ENCODE measurements at regions not wholly inside any gene's neighbourhood (a gene's known extent, or its start where the extent isn't known, plus 50 kb on each side); places are given as distances from the start of the nearest gene placed in this dataset.

DNA sequence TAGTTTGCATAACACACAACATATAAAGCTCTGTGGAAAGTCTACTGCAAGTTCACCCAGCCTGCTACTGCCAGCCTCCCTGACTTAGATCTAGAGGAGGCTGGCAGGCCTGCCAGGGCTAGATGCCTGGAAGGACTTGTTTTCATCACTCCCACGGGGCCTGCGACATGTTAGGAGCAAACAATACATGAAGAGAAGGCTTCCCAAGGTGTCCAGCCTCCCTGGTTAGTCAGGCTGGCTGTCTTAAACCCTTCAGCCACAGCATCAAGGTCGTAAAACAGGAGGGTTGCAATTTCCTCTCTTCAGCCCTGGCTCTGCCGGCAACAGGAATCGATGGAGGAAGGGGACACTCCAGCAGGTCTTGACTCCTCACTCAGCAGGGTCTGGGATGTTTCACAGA, 104.5 kb downstream of the NGF start:
- Histone ChIP-seq H3K4me3 (ENCODE audit: insufficient read length, low read depth) (no peak overlapping the region), H3K9me3 (ENCODE audit: insufficient read depth, low read length) (peaks cover 21% of the 10 kb centered on the region), H3K36me3 (ENCODE audit: insufficient read depth, insufficient read length, low read length) (no peaks in the 10 kb centered on the region), H3K27me3 (ENCODE audit: insufficient read depth, insufficient read length) (no peaks in the 10 kb centered on the region), H3K9ac (ENCODE audit: insufficient read length, low read depth) (no peak overlapping the region), H3K4me1 (ENCODE audit: insufficient read depth, insufficient read length) (no peaks in the 10 kb centered on the region)
- no peak for TF ChIP-seq SUZ12 (IDR thresholded peaks at IDR 0.05; ENCODE audit: extremely low read depth, insufficient read depth, insufficient read length)
- TF ChIP-seq YY1 (IDR thresholded peaks at IDR 0.05; ENCODE audit: insufficient read depth, insufficient read length): no peak
- no peak for TF ChIP-seq ZNF274 (IDR thresholded peaks at IDR 0.05; ENCODE audit: low read depth, low read length)
- no peak for DNase-seq (ENCODE audit: low read depth, low spot score)

DNA sequence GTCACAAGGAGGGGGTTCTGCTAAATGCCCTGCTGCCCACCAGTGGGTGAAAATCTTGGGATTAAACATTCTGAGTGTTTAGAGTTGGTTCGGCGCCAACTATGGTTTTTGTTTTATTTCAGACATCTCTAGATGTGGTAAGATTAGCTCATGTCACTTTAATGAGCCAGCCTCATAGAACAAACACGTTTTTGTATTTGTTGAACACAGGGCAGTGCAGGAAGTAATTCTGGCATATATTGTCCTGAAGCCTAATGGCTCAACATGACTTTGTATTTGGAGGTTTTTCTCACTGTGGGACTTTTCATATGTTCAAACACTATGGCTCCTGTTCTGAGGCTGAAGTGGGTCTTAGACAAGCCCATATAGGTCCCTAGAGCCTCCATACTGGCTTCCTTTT, 107.8 kb downstream of the NGF start:
- Histone ChIP-seq H3K27me3 (ENCODE audit: insufficient read depth, insufficient read length) (no peaks in the 10 kb centered on the region), H3K4me3 (ENCODE audit: insufficient read length, low read depth) (no peak overlapping the region), H3K36me3 (ENCODE audit: insufficient read depth, insufficient read length, low read length) (no peaks in the 10 kb centered on the region), H3K4me1 (ENCODE audit: insufficient read depth, insufficient read length) (no peaks in the 10 kb centered on the region), H3K9me3 (ENCODE audit: insufficient read depth, low read length) (no peaks in the 10 kb centered on the region), H3K9ac (ENCODE audit: insufficient read length, low read depth) (no peak overlapping the region)
- no peak for TF ChIP-seq ZNF274 (IDR thresholded peaks at IDR 0.05; ENCODE audit: low read depth, low read length)
- TF ChIP-seq SUZ12 (IDR thresholded peaks at IDR 0.05; ENCODE audit: extremely low read depth, insufficient read depth, insufficient read length): no peak
- no peak for DNase-seq (ENCODE audit: low read depth, low spot score)

DNA sequence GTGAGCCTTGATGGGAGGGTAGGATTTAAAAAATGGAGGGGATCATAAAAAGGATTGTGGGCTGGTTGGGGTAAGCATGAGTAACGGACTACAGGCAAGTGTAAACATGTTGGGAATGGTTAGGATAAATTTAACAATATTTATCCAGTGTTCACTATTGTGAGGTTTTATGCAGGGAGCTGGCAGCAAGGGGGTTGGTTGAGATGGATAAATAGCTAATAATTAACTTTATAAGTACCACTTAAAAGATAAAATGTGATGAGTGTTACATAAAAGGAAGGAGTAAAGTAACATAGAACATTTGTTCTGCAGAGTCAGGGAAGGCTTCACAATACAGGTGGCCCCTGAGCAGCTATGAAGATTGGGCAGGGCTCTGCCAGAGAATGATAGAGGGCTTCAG, 109.0 kb downstream of the NGF start:
- Histone ChIP-seq H3K4me3 (ENCODE audit: insufficient read length, low read depth) (no peak overlapping the region), H3K36me3 (ENCODE audit: insufficient read depth, insufficient read length, low read length) (no peaks in the 10 kb centered on the region), H3K9ac (ENCODE audit: insufficient read length, low read depth) (no peak overlapping the region), H3K27me3 (ENCODE audit: insufficient read depth, insufficient read length) (no peaks in the 10 kb centered on the region), H3K9me3 (ENCODE audit: insufficient read depth, low read length) (no peaks in the 10 kb centered on the region), H3K4me1 (ENCODE audit: insufficient read depth, insufficient read length) (no peaks in the 10 kb centered on the region)
- TF ChIP-seq SUZ12 (IDR thresholded peaks at IDR 0.05; ENCODE audit: extremely low read depth, insufficient read depth, insufficient read length): no peak
- TF ChIP-seq ZNF274 (IDR thresholded peaks at IDR 0.05; ENCODE audit: low read depth, low read length): no peak
- TF ChIP-seq YY1 (IDR thresholded peaks at IDR 0.05; ENCODE audit: insufficient read depth, insufficient read length): no peak
- no peak for DNase-seq (ENCODE audit: low read depth, low spot score)

DNA sequence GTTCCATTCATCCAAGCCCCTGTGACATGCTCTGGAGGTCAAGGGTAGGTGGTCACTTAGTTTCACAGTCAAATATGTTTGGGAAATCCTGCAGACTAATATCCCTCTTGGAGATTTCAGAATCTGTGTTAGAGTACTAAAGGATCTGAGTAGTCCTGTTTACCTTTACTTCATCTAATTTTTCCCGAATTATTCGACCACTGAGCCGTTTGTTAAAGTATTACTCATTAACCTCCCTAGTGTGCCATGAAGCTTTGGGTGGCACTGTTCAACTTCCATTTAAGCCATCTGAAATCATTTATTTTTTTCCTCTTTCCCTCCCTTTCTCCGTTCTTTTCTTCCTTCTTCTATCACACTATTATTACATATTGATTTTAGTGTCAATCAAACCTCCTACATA, 109.9 kb downstream of the NGF start:
- Histone ChIP-seq H3K36me3 (ENCODE audit: insufficient read depth, insufficient read length, low read length) (no peaks in the 10 kb centered on the region), H3K9me3 (ENCODE audit: insufficient read depth, low read length) (no peaks in the 10 kb centered on the region), H3K4me1 (ENCODE audit: insufficient read depth, insufficient read length) (no peaks in the 10 kb centered on the region), H3K9ac (ENCODE audit: insufficient read length, low read depth) (no peak overlapping the region), H3K4me3 (ENCODE audit: insufficient read length, low read depth) (no peak overlapping the region), H3K27me3 (ENCODE audit: insufficient read depth, insufficient read length) (no peaks in the 10 kb centered on the region)
- TF ChIP-seq ZNF274 (IDR thresholded peaks at IDR 0.05; ENCODE audit: low read depth, low read length) (no peak), SUZ12 (IDR thresholded peaks at IDR 0.05; ENCODE audit: extremely low read depth, insufficient read depth, insufficient read length) (no peak), YY1 (IDR thresholded peaks at IDR 0.05; ENCODE audit: insufficient read depth, insufficient read length) (no peak)
- DNase-seq (ENCODE audit: low read depth, low spot score): no peak

DNA sequence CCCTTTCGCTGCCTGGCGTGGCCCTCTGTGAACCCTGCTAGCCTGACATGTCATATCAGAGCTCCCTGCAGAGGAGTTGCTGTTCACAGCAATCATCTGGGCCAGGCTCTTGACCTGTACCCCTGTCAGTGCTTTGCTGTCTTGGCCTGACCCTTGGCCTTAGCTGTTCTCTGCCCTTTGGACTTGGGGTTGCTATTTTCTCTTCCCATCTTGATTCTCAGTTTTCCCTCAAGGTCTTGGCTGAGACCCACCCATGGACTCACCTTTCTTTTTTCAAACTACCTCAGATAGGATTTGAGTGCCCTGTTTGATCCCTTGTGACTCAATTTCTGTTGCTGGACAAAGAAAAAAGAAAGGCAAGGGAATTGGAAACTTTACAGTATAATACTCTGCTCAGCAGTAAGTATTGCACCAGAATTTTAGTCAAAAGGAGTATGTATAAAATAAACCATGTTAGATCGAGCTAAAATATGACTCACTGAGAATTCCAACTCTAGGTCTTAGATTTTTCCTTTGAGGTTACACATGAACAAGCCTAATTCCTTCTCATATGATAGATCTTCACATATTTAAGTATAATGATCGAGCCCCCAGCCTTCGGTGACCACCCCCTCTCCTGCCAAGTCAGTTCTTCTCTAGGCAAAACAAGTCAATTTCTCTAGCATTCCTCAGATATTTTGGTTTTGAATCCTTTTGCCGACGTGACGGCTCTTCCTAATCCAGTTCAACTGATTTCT, 110.5 kb downstream of the NGF start:
- no peaks in the 10 kb centered on the region for H3K27me3 ChIP-seq (ENCODE audit: insufficient read depth, insufficient read length)
- no peak for DNase-seq (ENCODE audit: low read depth, low spot score)
- H3K4me1 ChIP-seq (ENCODE audit: insufficient read depth, insufficient read length): no peaks in the 10 kb centered on the region
- H3K9me3 ChIP-seq (ENCODE audit: insufficient read depth, low read length): no peaks in the 10 kb centered on the region
- no peak overlapping the region for H3K9ac ChIP-seq (ENCODE audit: insufficient read length, low read depth)
- TF ChIP-seq YY1 (IDR thresholded peaks at IDR 0.05; ENCODE audit: insufficient read depth, insufficient read length): no peak
- no peaks in the 10 kb centered on the region for H3K36me3 ChIP-seq (ENCODE audit: insufficient read depth, insufficient read length, low read length)
- H3K4me3 ChIP-seq (ENCODE audit: insufficient read length, low read depth): no peak overlapping the region

DNA sequence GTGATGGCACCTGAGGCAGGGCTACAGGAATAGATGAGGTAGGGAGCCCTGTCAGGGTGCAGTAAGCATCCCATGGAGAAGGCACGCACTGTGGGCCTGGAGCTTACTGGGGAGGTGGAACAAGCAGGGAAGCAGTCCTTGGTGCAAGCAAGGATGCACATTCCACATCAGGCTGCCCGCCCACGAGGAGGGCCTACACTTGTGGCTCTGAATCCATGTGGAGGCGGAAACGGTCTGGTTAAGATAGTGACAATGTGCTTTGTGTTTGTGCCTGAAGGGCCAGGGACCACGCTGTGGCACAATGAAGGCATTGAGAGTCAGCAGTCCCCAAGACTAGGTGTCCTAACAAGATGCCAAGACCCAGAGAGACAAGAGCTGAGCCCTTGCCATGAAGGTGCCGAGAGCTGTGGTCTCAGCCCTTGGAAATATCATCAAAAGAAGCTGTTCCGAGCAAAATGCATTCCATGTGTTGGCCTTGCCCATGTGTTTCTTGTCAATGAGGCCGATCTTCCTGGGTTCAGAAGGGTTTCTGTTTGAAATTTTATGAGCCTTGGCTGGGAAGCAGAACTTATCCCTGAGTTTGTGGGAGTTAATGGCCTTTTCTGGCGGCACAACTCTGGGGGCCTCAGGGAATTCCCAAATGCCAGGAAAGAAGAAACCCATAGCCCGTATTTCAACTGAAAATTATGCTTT, 111.9 kb downstream of the NGF start:
- Histone ChIP-seq H3K9me3 (ENCODE audit: insufficient read depth, low read length) (no peaks in the 10 kb centered on the region), H3K4me1 (ENCODE audit: insufficient read depth, insufficient read length) (no peaks in the 10 kb centered on the region)

DNA sequence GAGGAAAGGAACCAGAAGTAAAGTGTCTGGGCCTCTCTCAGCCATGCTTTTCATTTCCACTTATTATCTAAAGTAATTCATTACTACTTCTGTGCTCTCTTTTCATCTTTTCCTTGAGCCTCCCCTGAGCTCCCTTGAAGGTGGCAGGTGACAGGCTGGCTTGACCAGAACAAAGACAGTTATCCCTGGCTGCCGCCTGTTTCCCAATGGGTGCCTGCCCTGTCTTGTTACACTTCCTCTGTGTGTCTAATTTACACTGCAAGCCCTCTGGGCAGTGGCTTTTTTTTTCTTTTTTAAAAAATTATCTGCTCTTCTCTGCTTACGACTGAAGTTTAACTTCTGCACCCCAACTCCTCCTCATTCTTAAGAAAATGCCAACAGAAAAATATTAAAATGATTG, 113.4 kb downstream of the NGF start:
- H3K9me3 ChIP-seq (ENCODE audit: insufficient read depth, low read length): no peaks in the 10 kb centered on the region
- no peak overlapping the region for H3K4me3 ChIP-seq (ENCODE audit: insufficient read length, low read depth)
- no peaks in the 10 kb centered on the region for H3K27me3 ChIP-seq (ENCODE audit: insufficient read depth, insufficient read length)
- DNase-seq (ENCODE audit: low read depth, low spot score): no peak
- H3K36me3 ChIP-seq (ENCODE audit: insufficient read depth, insufficient read length, low read length): no peaks in the 10 kb centered on the region
- H3K9ac ChIP-seq (ENCODE audit: insufficient read length, low read depth): no peak overlapping the region
- TF ChIP-seq YY1 (IDR thresholded peaks at IDR 0.05; ENCODE audit: insufficient read depth, insufficient read length) (no peak), ZNF274 (IDR thresholded peaks at IDR 0.05; ENCODE audit: low read depth, low read length) (no peak), SUZ12 (IDR thresholded peaks at IDR 0.05; ENCODE audit: extremely low read depth, insufficient read depth, insufficient read length) (no peak)
- H3K4me1 ChIP-seq (ENCODE audit: insufficient read depth, insufficient read length): peaks cover 3% of the 10 kb centered on the region

More for the DNA sequence above, 111.9 kb downstream of the NGF start:
- Histone ChIP-seq H3K4me3 (ENCODE audit: insufficient read length, low read depth) (no peak overlapping the region), H3K27me3 (ENCODE audit: insufficient read depth, insufficient read length) (no peaks in the 10 kb centered on the region), H3K9ac (ENCODE audit: insufficient read length, low read depth) (no peak overlapping the region), H3K36me3 (ENCODE audit: insufficient read depth, insufficient read length, low read length) (no peaks in the 10 kb centered on the region)
- DNase-seq (ENCODE audit: low read depth, low spot score): no peak
- no peak for TF ChIP-seq ZNF274 (IDR thresholded peaks at IDR 0.05; ENCODE audit: low read depth, low read length)
- no peak for TF ChIP-seq YY1 (IDR thresholded peaks at IDR 0.05; ENCODE audit: insufficient read depth, insufficient read length)
- TF ChIP-seq SUZ12 (IDR thresholded peaks at IDR 0.05; ENCODE audit: extremely low read depth, insufficient read depth, insufficient read length): no peak
